WTC11 (cell line): ENCODE measurements at regions not wholly inside any gene's neighbourhood (a gene's known extent, or its start where the extent isn't known, plus 50 kb on each side); places are given as distances from the start of the nearest gene placed in this dataset.

ENCODE experiments used
- ATAC-seq: fragments of 200-7000 bp; cut with Tn5 transposase; 2 replicates; pipeline ENCODE4 v1.10.0; 2021; ENCODE audit warnings: mild to moderate bottlenecking, moderate library complexity
- CTCF ChIA-PET: fragments of 300-600 bp; sonication (Branson Sonifier 250); formaldehyde crosslinking; loops from one replicate; lab custom pipeline; 2021; ENCODE audit warnings: antibody characterized with exemption; lab: Charles Lee
- POLR2A ChIA-PET: fragments of 350-600 bp; sonication (Branson Sonifier 250); formaldehyde crosslinking; loops from one replicate; lab custom pipeline; 2021; ENCODE audit warnings: antibody characterized with exemption; lab: Charles Lee
- DNase-seq: peaks from one replicate; pipeline ENCODE4 v3.0.0; 2021; ENCODE audit warnings: low spot score
- H3K27ac Mint-ChIP-seq: 2 replicates; pipeline ENCODE4 v1.8.0; 2021; ENCODE audit warnings: mixed read lengths
- H3K27me3 Mint-ChIP-seq: 2 replicates; pipeline ENCODE4 v1.8.0; 2021; ENCODE audit warnings: low read depth, mild to moderate bottlenecking, moderate library complexity, mixed read lengths
- H3K36me3 Mint-ChIP-seq: 2 replicates; pipeline ENCODE4 v1.8.0; 2021; ENCODE audit warnings: mixed read lengths
- H3K4me1 Mint-ChIP-seq: 2 replicates; pipeline ENCODE4 v1.8.0; 2022; ENCODE audit warnings: mixed read lengths
- H3K4me3 Mint-ChIP-seq: 2 replicates; pipeline ENCODE4 v1.8.0; 2021; ENCODE audit warnings: mild to moderate bottlenecking, moderate library complexity, mixed read lengths
- H3K9me3 Mint-ChIP-seq: 2 replicates; pipeline ENCODE4 v1.8.0; 2021; ENCODE audit warnings: mixed read lengths
- ATF2 ChIP-seq: sonication (generic); formaldehyde crosslinking; IDR thresholded peaks from 2 replicates; pipeline ENCODE4 v1.8.1; 2022; ENCODE audit warnings: low read depth, missing genetic modification reagents, borderline replicate concordance
- FOXP1 ChIP-seq: sonication (generic); formaldehyde crosslinking; IDR thresholded peaks from 2 replicates; pipeline ENCODE4 v1.8.0; 2022; ENCODE audit warnings: missing genetic modification reagents, mild to moderate bottlenecking, moderate library complexity, borderline replicate concordance
- KAT7 ChIP-seq: sonication (generic); formaldehyde crosslinking; IDR thresholded peaks from 2 replicates; pipeline ENCODE4 v1.8.1; 2023; ENCODE audit warnings: missing genetic modification reagents, mild to moderate bottlenecking, borderline replicate concordance
- PRDM15 ChIP-seq: sonication (generic); formaldehyde crosslinking; IDR thresholded peaks from 2 replicates; pipeline ENCODE4 v1.8.0; 2022; ENCODE audit warnings: missing genetic modification reagents
- USF1 ChIP-seq: sonication (generic); formaldehyde crosslinking; IDR thresholded peaks from 2 replicates; pipeline ENCODE4 v1.8.0; 2022; ENCODE audit warnings: mild to moderate bottlenecking, missing genetic modification reagents
- ZNF138 ChIP-seq: sonication (generic); formaldehyde crosslinking; conservative IDR thresholded peaks from 2 replicates; pipeline ENCODE4 v1.8.1; 2022; ENCODE audit warnings: mild to moderate bottlenecking, moderate library complexity, missing genetic modification reagents
- ZNF232 ChIP-seq: sonication (generic); formaldehyde crosslinking; IDR thresholded peaks from 2 replicates; pipeline ENCODE4 v1.8.0; 2022; ENCODE audit warnings: mild to moderate bottlenecking, missing genetic modification reagents
- ZNF425 ChIP-seq: fragments of 250-450 bp; sonication (Bioruptor Pico); conservative IDR thresholded peaks from 2 replicates; pipeline ENCODE4 v1.9.0; 2021; ENCODE audit warnings: mild to moderate bottlenecking
- ZNF512 ChIP-seq: sonication (generic); formaldehyde crosslinking; IDR thresholded peaks from 2 replicates; pipeline ENCODE4 v1.8.1; 2022; ENCODE audit warnings: missing genetic modification reagents, borderline replicate concordance
- TF ChIP-seq, protein P1 (sequence below): sonication (generic); formaldehyde crosslinking; IDR thresholded peaks from 2 replicates; pipeline ENCODE4 v1.8.0; 2022; ENCODE audit warnings: mild to moderate bottlenecking, missing genetic modification reagents
- TF ChIP-seq, protein P2 (sequence below): fragments of 250-450 bp; sonication (Bioruptor Pico); IDR thresholded peaks from 2 replicates; pipeline ENCODE4 v1.9.0; 2021; ENCODE audit warnings: mild to moderate bottlenecking, borderline replicate concordance

DNA sequence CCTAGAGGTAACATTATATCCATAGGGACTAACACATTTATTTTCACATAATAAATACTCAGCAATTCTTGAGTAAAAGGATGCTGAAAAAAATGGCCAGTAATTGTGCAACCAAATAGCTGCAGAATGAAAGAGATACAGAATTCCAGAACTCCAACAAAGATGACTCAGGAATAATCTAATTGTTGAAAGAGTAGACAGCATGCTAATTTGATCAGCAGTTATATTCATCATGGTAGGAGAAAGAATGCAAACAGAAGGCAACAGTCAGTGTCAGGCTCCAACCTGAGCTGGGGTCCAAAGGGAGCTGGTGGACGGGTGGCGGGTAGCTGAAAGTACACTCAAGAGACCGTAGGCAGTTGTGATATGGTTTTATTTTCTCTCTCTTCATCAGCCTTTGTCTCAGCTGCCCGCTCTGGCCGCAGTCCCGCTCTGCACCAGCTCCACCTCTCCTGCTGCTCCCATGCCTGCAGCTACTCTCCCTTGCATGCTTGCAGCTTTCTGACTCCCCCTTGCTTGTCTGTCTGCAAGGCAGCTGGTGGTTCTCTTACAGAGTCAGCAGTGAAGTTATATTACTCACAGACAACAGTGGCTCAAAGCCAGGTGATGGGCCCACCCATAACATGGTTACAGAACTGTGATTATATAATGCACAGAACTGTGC, 1150.1 kb downstream of the STIM2 start (continued):
- no peak for TF ChIP-seq KAT7 (CRISPR knock-in tag)

GRCh38 chr4:28014469-28014868, 1153.8 kb downstream of the STIM2 start:
- DNase-seq (no peak), ATAC-seq (no peak)
- peaks cover 14% of the 10 kb centered on the region; the same call in 1 of the 2 replicates for H3K36me3 Mint-ChIP-seq
- H3K27ac Mint-ChIP-seq = no peak overlapping the region
- peaks cover 28% of the 10 kb centered on the region for H3K9me3 Mint-ChIP-seq
- no peaks in the 10 kb centered on the region for H3K27me3 Mint-ChIP-seq
- ChIA-PET CTCF (interaction anchor here (0.7 kb wide), 1 partner anchor 13 kb away, joined by 3 read pairs; no protein-coding TSS in a partner anchor), POLR2A (no interaction called here)
- no peaks in the 10 kb centered on the region for H3K4me1 Mint-ChIP-seq
- no peak for TF ChIP-seq ZNF232
- TF ChIP-seq, protein P1, sequence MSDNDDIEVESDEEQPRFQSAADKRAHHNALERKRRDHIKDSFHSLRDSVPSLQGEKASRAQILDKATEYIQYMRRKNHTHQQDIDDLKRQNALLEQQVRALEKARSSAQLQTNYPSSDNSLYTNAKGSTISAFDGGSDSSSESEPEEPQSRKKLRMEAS (CRISPR knock-in tag) = no peak
- no peak overlapping the region for H3K4me3 Mint-ChIP-seq

DNA sequence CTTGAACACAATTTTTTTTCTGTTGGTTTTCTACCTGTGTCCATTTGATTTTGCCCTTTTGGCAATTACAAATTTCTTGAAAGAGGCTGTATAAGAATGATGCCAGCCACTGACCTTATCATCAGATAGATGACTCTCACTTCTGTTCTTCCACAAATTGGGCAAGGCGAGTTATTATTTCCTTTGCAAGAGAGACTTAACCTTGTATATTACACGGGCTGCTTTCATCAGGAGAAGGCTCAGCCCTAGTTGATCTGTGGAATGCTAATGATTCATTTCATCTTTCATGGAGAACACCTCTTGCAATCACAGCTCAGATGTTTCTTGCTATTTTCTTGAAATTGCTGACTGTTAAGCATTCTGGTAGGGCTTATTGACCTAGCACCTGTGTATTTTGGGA, 1155.4 kb downstream of the STIM2 start:
- H3K27ac Mint-ChIP-seq = no peak overlapping the region
- H3K4me1 Mint-ChIP-seq = no peaks in the 10 kb centered on the region
- H3K4me3 Mint-ChIP-seq = no peak overlapping the region
- ChIA-PET CTCF (no interaction called here), POLR2A (no interaction called here)
- ATAC-seq (no peak), DNase-seq (no peak)
- H3K27me3 Mint-ChIP-seq = no peaks in the 10 kb centered on the region
- peaks cover 14% of the 10 kb centered on the region; the same call in 1 of the 2 replicates for H3K36me3 Mint-ChIP-seq
- peaks cover 32% of the 10 kb centered on the region for H3K9me3 Mint-ChIP-seq
- TF ChIP-seq, protein P2, sequence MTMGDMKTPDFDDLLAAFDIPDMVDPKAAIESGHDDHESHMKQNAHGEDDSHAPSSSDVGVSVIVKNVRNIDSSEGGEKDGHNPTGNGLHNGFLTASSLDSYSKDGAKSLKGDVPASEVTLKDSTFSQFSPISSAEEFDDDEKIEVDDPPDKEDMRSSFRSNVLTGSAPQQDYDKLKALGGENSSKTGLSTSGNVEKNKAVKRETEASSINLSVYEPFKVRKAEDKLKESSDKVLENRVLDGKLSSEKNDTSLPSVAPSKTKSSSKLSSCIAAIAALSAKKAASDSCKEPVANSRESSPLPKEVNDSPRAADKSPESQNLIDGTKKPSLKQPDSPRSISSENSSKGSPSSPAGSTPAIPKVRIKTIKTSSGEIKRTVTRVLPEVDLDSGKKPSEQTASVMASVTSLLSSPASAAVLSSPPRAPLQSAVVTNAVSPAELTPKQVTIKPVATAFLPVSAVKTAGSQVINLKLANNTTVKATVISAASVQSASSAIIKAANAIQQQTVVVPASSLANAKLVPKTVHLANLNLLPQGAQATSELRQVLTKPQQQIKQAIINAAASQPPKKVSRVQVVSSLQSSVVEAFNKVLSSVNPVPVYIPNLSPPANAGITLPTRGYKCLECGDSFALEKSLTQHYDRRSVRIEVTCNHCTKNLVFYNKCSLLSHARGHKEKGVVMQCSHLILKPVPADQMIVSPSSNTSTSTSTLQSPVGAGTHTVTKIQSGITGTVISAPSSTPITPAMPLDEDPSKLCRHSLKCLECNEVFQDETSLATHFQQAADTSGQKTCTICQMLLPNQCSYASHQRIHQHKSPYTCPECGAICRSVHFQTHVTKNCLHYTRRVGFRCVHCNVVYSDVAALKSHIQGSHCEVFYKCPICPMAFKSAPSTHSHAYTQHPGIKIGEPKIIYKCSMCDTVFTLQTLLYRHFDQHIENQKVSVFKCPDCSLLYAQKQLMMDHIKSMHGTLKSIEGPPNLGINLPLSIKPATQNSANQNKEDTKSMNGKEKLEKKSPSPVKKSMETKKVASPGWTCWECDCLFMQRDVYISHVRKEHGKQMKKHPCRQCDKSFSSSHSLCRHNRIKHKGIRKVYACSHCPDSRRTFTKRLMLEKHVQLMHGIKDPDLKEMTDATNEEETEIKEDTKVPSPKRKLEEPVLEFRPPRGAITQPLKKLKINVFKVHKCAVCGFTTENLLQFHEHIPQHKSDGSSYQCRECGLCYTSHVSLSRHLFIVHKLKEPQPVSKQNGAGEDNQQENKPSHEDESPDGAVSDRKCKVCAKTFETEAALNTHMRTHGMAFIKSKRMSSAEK (CRISPR knock-in tag) = no peak
- TF ChIP-seq ATF2 (CRISPR knock-in tag) (no peak), ZNF512 (CRISPR knock-in tag) (no peak), ZNF425 (no peak), USF1 (CRISPR knock-in tag) (no peak), ZNF138 (no peak), PRDM15 (CRISPR knock-in tag) (no peak), FOXP1 (no peak)
- TF ChIP-seq, protein P1 (CRISPR knock-in tag) = no peak
